KMS-11 (cell line): ENCODE measurements at regions not wholly inside any gene's neighbourhood (a gene's known extent, or its start where the extent isn't known, plus 50 kb on each side); places are given as distances from the start of the nearest gene placed in this dataset.

Experiments
- H2AFZ ChIP-seq: fragments of 200-600 bp; sonication (generic); 2 replicates; pipeline ENCODE4 v1.6.1; 2016; ENCODE audit warnings: antibody characterized with exemption, mixed run types, low read depth
- H3K27ac ChIP-seq: fragments of 200-600 bp; sonication (generic); 2 replicates; pipeline ENCODE4 v1.6.1; 2016; ENCODE audit warnings: mild to moderate bottlenecking, mixed run types
- H3K27me3 ChIP-seq: fragments of 200-600 bp; sonication (generic); 2 replicates; pipeline ENCODE4 v1.6.1; 2017; ENCODE audit warnings: mild to moderate bottlenecking, low read depth, mixed run types, moderate library complexity; ENCODE audit not compliant: insufficient read depth
- H3K36me3 ChIP-seq: fragments of 200-600 bp; sonication (generic); 2 replicates; pipeline ENCODE4 v1.6.1; 2017; ENCODE audit warnings: mild to moderate bottlenecking, mixed run types; ENCODE audit not compliant: insufficient read depth
- H3K4me1 ChIP-seq: fragments of 200-600 bp; sonication (generic); 2 replicates; pipeline ENCODE4 v1.6.1; 2016; ENCODE audit warnings: mild to moderate bottlenecking, low read depth, mixed run types; ENCODE audit not compliant: poor library complexity, severe bottlenecking
- H3K4me2 ChIP-seq: fragments of 200-600 bp; sonication (generic); 2 replicates; pipeline ENCODE4 v1.7.0; 2016; ENCODE audit warnings: mild to moderate bottlenecking, mixed run types
- H3K4me3 ChIP-seq: fragments of 200-600 bp; sonication (generic); IDR thresholded peaks from 2 replicates; pipeline ENCODE4 v1.6.1; 2017; ENCODE audit warnings: low read depth, low read length, mixed read lengths; ENCODE audit not compliant: insufficient read depth
- H3K79me2 ChIP-seq: fragments of 200-600 bp; sonication (generic); 2 replicates; pipeline ENCODE4 v1.6.1; 2016; ENCODE audit warnings: low read depth, mixed run types; ENCODE audit not compliant: insufficient read depth
- H3K9ac ChIP-seq: fragments of 200-600 bp; sonication (generic); 2 replicates; pipeline ENCODE4 v1.6.1; 2016; ENCODE audit warnings: mild to moderate bottlenecking, mixed run types
- H4K20me1 ChIP-seq: fragments of 200-600 bp; sonication (generic); 2 replicates; pipeline ENCODE4 v1.6.1; 2016; ENCODE audit warnings: mild to moderate bottlenecking, mixed run types; ENCODE audit not compliant: insufficient read depth
- CTCF ChIP-seq: fragments of 200-600 bp; sonication (generic); conservative IDR thresholded peaks from 2 replicates; pipeline ENCODE4 v1.6.1; 2017; ENCODE audit warnings: low read depth, mild to moderate bottlenecking, antibody characterized with exemption, low read length, moderate library complexity, mixed read lengths

GRCh38 chr2:6452702-6453481 lies 412.8 kb downstream of the CMPK2 start:
- Histone ChIP-seq H3K4me1 (no peaks in the 10 kb centered on the region), H3K27ac (no peak overlapping the region), H3K79me2 (no peaks in the 10 kb centered on the region)

GRCh38 chr2:6454286-6454990 lies 411.3 kb downstream of the CMPK2 start:
- H3K27me3 ChIP-seq: no peaks in the 10 kb centered on the region
- H3K36me3 ChIP-seq: no peaks in the 10 kb centered on the region
- H3K79me2 ChIP-seq: no peaks in the 10 kb centered on the region
- no peak for TF ChIP-seq CTCF
- H3K4me3 ChIP-seq: no peak overlapping the region
- no peak overlapping the region for H3K27ac ChIP-seq
- H3K9ac ChIP-seq: no peak overlapping the region
- no peak overlapping the region for H3K4me2 ChIP-seq
- H3K4me1 ChIP-seq: no peaks in the 10 kb centered on the region
- no peak overlapping the region for H2AFZ ChIP-seq
- no peaks in the 10 kb centered on the region for H4K20me1 ChIP-seq

More at GRCh38 chr2:6452702-6453481, 412.8 kb downstream of the CMPK2 start:
- Histone ChIP-seq H3K27me3 (no peaks in the 10 kb centered on the region), H3K4me2 (no peak overlapping the region), H2AFZ (no peak overlapping the region), H3K4me3 (no peak overlapping the region), H3K36me3 (no peaks in the 10 kb centered on the region), H3K9ac (no peak overlapping the region), H4K20me1 (no peaks in the 10 kb centered on the region)
- no peak for TF ChIP-seq CTCF

- Histone ChIP-seq H3K4me1 (no peaks in the 10 kb centered on the region), H3K27me3 (no peaks in the 10 kb centered on the region), H2AFZ (no peak overlapping the region), H3K79me2 (no peaks in the 10 kb centered on the region), H3K4me3 (no peak overlapping the region), H3K27ac (no peak overlapping the region), H3K9ac (no peak overlapping the region), H3K4me2 (no peak overlapping the region), H3K36me3 (no peaks in the 10 kb centered on the region), H4K20me1 (no peaks in the 10 kb centered on the region)
- no peak for TF ChIP-seq CTCF
These were observed 406.6 kb downstream of the CMPK2 start for GRCh38 chr2:6459138-6459537.

GRCh38 chr2:6470518-6470917 lies 395.2 kb downstream of the CMPK2 start:
- no peaks in the 10 kb centered on the region for H4K20me1 ChIP-seq
- no peak overlapping the region for H2AFZ ChIP-seq
- no peak overlapping the region for H3K4me3 ChIP-seq
- no peak overlapping the region for H3K9ac ChIP-seq
- H3K79me2 ChIP-seq: no peaks in the 10 kb centered on the region
- H3K27me3 ChIP-seq: no peaks in the 10 kb centered on the region
- no peaks in the 10 kb centered on the region for H3K4me1 ChIP-seq
- H3K27ac ChIP-seq: no peak overlapping the region
- H3K4me2 ChIP-seq: no peak overlapping the region
- TF ChIP-seq CTCF: no peak
- no peaks in the 10 kb centered on the region for H3K36me3 ChIP-seq
